ENCODE measurements at regions not wholly inside any gene's neighbourhood (a gene's known extent, or its start where the extent isn't known, plus 50 kb on each side); places are given as distances from the start of the nearest gene placed in this dataset.
"Not testable (repeated sequence)": the region's sequence is repeated elsewhere in the genome, so short reads cannot be mapped to it uniquely, and the experiment has no call there.

- intact Hi-C loops (cut with micrococcal nuclease) = no loop called here
Observed at GRCh38 chr15:95663156-95664100, 667.1 kb upstream of the NR2F2 start.

- intact Hi-C loops (cut with micrococcal nuclease) = no loop called here
Observed at GRCh38 chr15:95664450-95664849, 666.0 kb upstream of the NR2F2 start.

GRCh38 chr15:95669146-95669922, 661.2 kb upstream of the NR2F2 start:
- intact Hi-C loops (cut with micrococcal nuclease) = no loop called here

GRCh38 chr15:95674031-95674430, 656.5 kb upstream of the NR2F2 start:
- intact Hi-C loops (cut with micrococcal nuclease) = no loop called here

- intact Hi-C loops (cut with micrococcal nuclease) = no loop called here
Observed at GRCh38 chr15:95676500-95676899, 654.0 kb upstream of the NR2F2 start.

GRCh38 chr15:95679847-95680582, 650.5 kb upstream of the NR2F2 start:
- intact Hi-C loops (cut with micrococcal nuclease) = no loop called here

GRCh38 chr15:95680728-95681127, 649.8 kb upstream of the NR2F2 start:
- intact Hi-C loops (cut with micrococcal nuclease) = no loop called here

- intact Hi-C loops (cut with micrococcal nuclease) = no loop called here
Observed at GRCh38 chr15:95681836-95682544, 648.5 kb upstream of the NR2F2 start.

- intact Hi-C loops (cut with micrococcal nuclease) = no loop called here
Observed at GRCh38 chr15:95684126-95684525, 646.4 kb upstream of the NR2F2 start.

- intact Hi-C loops (cut with micrococcal nuclease) = no loop called here
Observed at GRCh38 chr15:95684693-95685115, 645.8 kb upstream of the NR2F2 start.

- intact Hi-C loops (cut with micrococcal nuclease) = no loop called here
Observed at GRCh38 chr15:95687061-95687460, 643.4 kb upstream of the NR2F2 start.

- intact Hi-C loops (cut with micrococcal nuclease) = no loop called here
Observed at GRCh38 chr15:95687686-95688085, 642.8 kb upstream of the NR2F2 start.

GRCh38 chr15:95690631-95691340, 639.7 kb upstream of the NR2F2 start:
- intact Hi-C loops (cut with micrococcal nuclease) = no loop called here

- intact Hi-C loops (cut with micrococcal nuclease) = no loop called here
Observed at GRCh38 chr15:95693917-95694316, 636.6 kb upstream of the NR2F2 start.

GRCh38 chr15:95698230-95698629, 632.3 kb upstream of the NR2F2 start:
- intact Hi-C loops (cut with micrococcal nuclease) = no loop called here

GRCh38 chr15:95698951-95699350, 631.5 kb upstream of the NR2F2 start:
- intact Hi-C loops (cut with micrococcal nuclease) = no loop called here

GRCh38 chr15:95699578-95699977, 630.9 kb upstream of the NR2F2 start:
- intact Hi-C loops (cut with micrococcal nuclease) = no loop called here

GRCh38 chr15:95700692-95701091, 629.8 kb upstream of the NR2F2 start:
- intact Hi-C loops (cut with micrococcal nuclease) = not testable (repeated sequence)

GRCh38 chr15:95701410-95701809, 629.1 kb upstream of the NR2F2 start:
- intact Hi-C loops (cut with micrococcal nuclease) = no loop called here

GRCh38 chr15:95709959-95710695, 620.4 kb upstream of the NR2F2 start:
- intact Hi-C loops (cut with micrococcal nuclease) = no loop called here
